ENCODE measurements at regions not wholly inside any gene's neighbourhood (a gene's known extent, or its start where the extent isn't known, plus 50 kb on each side); places are given as distances from the start of the nearest gene placed in this dataset.

GRCh38 chr5:92916036-92916435 is 665.0 kb downstream of the NR2F1-AS1 start:
- Histone ChIP-seq H3K27ac (replicated peaks) (no peak overlapping the region), H3K4me3 (replicated peaks; ENCODE audit: insufficient read depth, low read length) (no peak overlapping the region), H3K27me3 (ENCODE audit: insufficient read depth, poor library complexity, severe bottlenecking) (no peaks in the 10 kb centered on the region)
- no peak for DNase-seq (ENCODE audit: low read depth in 1 of 2, low spot score in 1 of 2)
- TF ChIP-seq SPI1 (IDR thresholded peaks at IDR 0.05; ENCODE audit: borderline replicate concordance, low read depth) (no peak), CTCF (IDR thresholded peaks at IDR 0.05; ENCODE audit: insufficient read depth, low read length) (no peak), GABPA (IDR thresholded peaks at IDR 0.05; ENCODE audit: low read depth) (no peak), POLR2AphosphoS5 (IDR thresholded peaks at IDR 0.05; ENCODE audit: low read depth) (no peak), REST (IDR thresholded peaks at IDR 0.05; ENCODE audit: insufficient replicate concordance, low read depth) (no peak)

- TF ChIP-seq REST (IDR thresholded peaks at IDR 0.05; ENCODE audit: insufficient replicate concordance, low read depth): no peak
- TF ChIP-seq GABPA (IDR thresholded peaks at IDR 0.05; ENCODE audit: low read depth): no peak
- Histone ChIP-seq H3K27ac (replicated peaks) (no peak overlapping the region), H3K27me3 (ENCODE audit: insufficient read depth, poor library complexity, severe bottlenecking) (no peaks in the 10 kb centered on the region), H3K4me3 (replicated peaks; ENCODE audit: insufficient read depth, low read length) (no peak overlapping the region)
- DNase-seq (ENCODE audit: low read depth in 1 of 2, low spot score in 1 of 2): no peak
Measured at GRCh38 chr5:92912283-92912682, 668.7 kb downstream of the NR2F1-AS1 start.

GRCh38 chr5:92911851-92912250 is 669.2 kb downstream of the NR2F1-AS1 start:
- Histone ChIP-seq H3K27me3 (ENCODE audit: insufficient read depth, poor library complexity, severe bottlenecking) (no peaks in the 10 kb centered on the region), H3K27ac (replicated peaks) (no peak overlapping the region), H3K4me3 (replicated peaks; ENCODE audit: insufficient read depth, low read length) (no peak overlapping the region)
- no peak for TF ChIP-seq SPI1 (IDR thresholded peaks at IDR 0.05; ENCODE audit: borderline replicate concordance, low read depth)
- no peak for TF ChIP-seq GABPA (IDR thresholded peaks at IDR 0.05; ENCODE audit: low read depth)
- no peak for TF ChIP-seq POLR2AphosphoS5 (IDR thresholded peaks at IDR 0.05; ENCODE audit: low read depth)
- no peak for TF ChIP-seq CTCF (IDR thresholded peaks at IDR 0.05; ENCODE audit: insufficient read depth, low read length)
- no peak for TF ChIP-seq REST (IDR thresholded peaks at IDR 0.05; ENCODE audit: insufficient replicate concordance, low read depth)
- DNase-seq (ENCODE audit: low read depth in 1 of 2, low spot score in 1 of 2): no peak

GRCh38 chr5:92911293-92911692 is 669.7 kb downstream of the NR2F1-AS1 start:
- DNase-seq (ENCODE audit: low read depth in 1 of 2, low spot score in 1 of 2): no peak
- TF ChIP-seq POLR2AphosphoS5 (IDR thresholded peaks at IDR 0.05; ENCODE audit: low read depth) (no peak), CTCF (IDR thresholded peaks at IDR 0.05; ENCODE audit: insufficient read depth, low read length) (no peak), SPI1 (IDR thresholded peaks at IDR 0.05; ENCODE audit: borderline replicate concordance, low read depth) (no peak), GABPA (IDR thresholded peaks at IDR 0.05; ENCODE audit: low read depth) (no peak)
- Histone ChIP-seq H3K27ac (replicated peaks) (no peak overlapping the region), H3K27me3 (ENCODE audit: insufficient read depth, poor library complexity, severe bottlenecking) (no peaks in the 10 kb centered on the region), H3K4me3 (replicated peaks; ENCODE audit: insufficient read depth, low read length) (no peak overlapping the region)

Data from HL-60 (cell line).